ENCODE measurements at regions not wholly inside any gene's neighbourhood (a gene's known extent, or its start where the extent isn't known, plus 50 kb on each side); places are given as distances from the start of the nearest gene placed in this dataset.

GRCh38 chr4:144905286-144905685 lies 192.7 kb downstream of the ANAPC10 start:
- no peak for TF ChIP-seq ZBTB7A (IDR thresholded peaks at IDR 0.05; ENCODE audit: low read depth)
- no peak for TF ChIP-seq TEAD4 (IDR thresholded peaks at IDR 0.05)
- TF ChIP-seq EGR1 (IDR thresholded peaks at IDR 0.05), result no peak
- TF ChIP-seq REST (IDR thresholded peaks at IDR 0.05; ENCODE audit: low read depth), result no peak
- TF ChIP-seq CREB1 (IDR thresholded peaks at IDR 0.05; ENCODE audit: low read depth), result no peak
- TF ChIP-seq YY1 (IDR thresholded peaks at IDR 0.05; ENCODE audit: low read depth), result no peak
- no peak for TF ChIP-seq USF1 (IDR thresholded peaks at IDR 0.05)
- TF ChIP-seq MAX (IDR thresholded peaks at IDR 0.05), result no peak
- TF ChIP-seq FOXM1 (IDR thresholded peaks at IDR 0.05; ENCODE audit: borderline replicate concordance, low read depth), result no peak

- TF ChIP-seq CEBPB (IDR thresholded peaks at IDR 0.05), result no peak
- no peak for TF ChIP-seq MAX (IDR thresholded peaks at IDR 0.05)
- TF ChIP-seq NFIC (IDR thresholded peaks at IDR 0.05), result no peak
- TF ChIP-seq TAF1 (IDR thresholded peaks at IDR 0.05; ENCODE audit: low read depth), result no peak
- TF ChIP-seq TCF12 (IDR thresholded peaks at IDR 0.05; ENCODE audit: low read depth), result no peak
- TF ChIP-seq RAD21 (IDR thresholded peaks at IDR 0.05; ENCODE audit: low read depth), result no peak
- TF ChIP-seq EP300 (IDR thresholded peaks at IDR 0.05; ENCODE audit: borderline replicate concordance), result no peak
- TF ChIP-seq EGR1 (IDR thresholded peaks at IDR 0.05), result no peak
- no peak for TF ChIP-seq ZBTB7A (IDR thresholded peaks at IDR 0.05; ENCODE audit: low read depth)
- TF ChIP-seq YY1 (IDR thresholded peaks at IDR 0.05; ENCODE audit: low read depth), result no peak
- no peak for TF ChIP-seq CREB1 (IDR thresholded peaks at IDR 0.05; ENCODE audit: low read depth)
- TF ChIP-seq TEAD4 (IDR thresholded peaks at IDR 0.05), result no peak
- TF ChIP-seq FOXM1 (IDR thresholded peaks at IDR 0.05; ENCODE audit: borderline replicate concordance, low read depth), result no peak
- no peak for TF ChIP-seq REST (IDR thresholded peaks at IDR 0.05; ENCODE audit: low read depth)
- TF ChIP-seq USF1 (IDR thresholded peaks at IDR 0.05), result no peak
These were observed 191.6 kb downstream of the ANAPC10 start for GRCh38 chr4:144906181-144906925.

GRCh38 chr4:144910723-144911122 lies 187.3 kb downstream of the ANAPC10 start:
- TF ChIP-seq CREB1 (IDR thresholded peaks at IDR 0.05; ENCODE audit: low read depth) (no peak), ZBTB7A (IDR thresholded peaks at IDR 0.05; ENCODE audit: low read depth) (no peak), CEBPB (IDR thresholded peaks at IDR 0.05) (no peak), RAD21 (IDR thresholded peaks at IDR 0.05; ENCODE audit: low read depth) (no peak), EGR1 (IDR thresholded peaks at IDR 0.05) (no peak), TEAD4 (IDR thresholded peaks at IDR 0.05) (no peak), USF1 (IDR thresholded peaks at IDR 0.05) (no peak), YY1 (IDR thresholded peaks at IDR 0.05; ENCODE audit: low read depth) (no peak), MAX (IDR thresholded peaks at IDR 0.05) (no peak), TAF1 (IDR thresholded peaks at IDR 0.05; ENCODE audit: low read depth) (no peak), FOXM1 (IDR thresholded peaks at IDR 0.05; ENCODE audit: borderline replicate concordance, low read depth) (no peak), EP300 (IDR thresholded peaks at IDR 0.05; ENCODE audit: borderline replicate concordance) (no peak), REST (IDR thresholded peaks at IDR 0.05; ENCODE audit: low read depth) (no peak), NFIC (IDR thresholded peaks at IDR 0.05) (no peak), TCF12 (IDR thresholded peaks at IDR 0.05; ENCODE audit: low read depth) (no peak)

All from Ishikawa (cell line).